ENCODE measurements at regions not wholly inside any gene's neighbourhood (a gene's known extent, or its start where the extent isn't known, plus 50 kb on each side); places are given as distances from the start of the nearest gene placed in this dataset.

DNA sequence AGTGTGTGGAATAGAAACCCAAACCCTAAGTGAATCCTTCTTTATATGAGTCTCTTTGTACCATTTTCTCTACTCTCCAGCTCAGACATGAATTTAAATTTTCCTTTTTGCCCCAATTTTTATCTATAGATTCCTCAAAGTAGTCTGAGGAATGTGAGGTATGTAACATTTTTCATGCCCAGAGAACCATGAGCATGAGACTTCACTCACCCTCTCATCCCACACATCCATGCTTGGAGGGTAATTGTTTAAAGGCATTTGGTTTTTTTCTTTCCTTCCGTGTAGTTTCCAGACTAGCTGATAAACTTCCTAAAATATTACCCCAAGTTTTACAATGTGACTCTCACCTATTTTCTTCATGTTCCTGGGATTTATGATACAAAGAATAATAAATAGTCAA, 2056.8 kb upstream of the CELF4 start:
- TF ChIP-seq, protein P1, sequence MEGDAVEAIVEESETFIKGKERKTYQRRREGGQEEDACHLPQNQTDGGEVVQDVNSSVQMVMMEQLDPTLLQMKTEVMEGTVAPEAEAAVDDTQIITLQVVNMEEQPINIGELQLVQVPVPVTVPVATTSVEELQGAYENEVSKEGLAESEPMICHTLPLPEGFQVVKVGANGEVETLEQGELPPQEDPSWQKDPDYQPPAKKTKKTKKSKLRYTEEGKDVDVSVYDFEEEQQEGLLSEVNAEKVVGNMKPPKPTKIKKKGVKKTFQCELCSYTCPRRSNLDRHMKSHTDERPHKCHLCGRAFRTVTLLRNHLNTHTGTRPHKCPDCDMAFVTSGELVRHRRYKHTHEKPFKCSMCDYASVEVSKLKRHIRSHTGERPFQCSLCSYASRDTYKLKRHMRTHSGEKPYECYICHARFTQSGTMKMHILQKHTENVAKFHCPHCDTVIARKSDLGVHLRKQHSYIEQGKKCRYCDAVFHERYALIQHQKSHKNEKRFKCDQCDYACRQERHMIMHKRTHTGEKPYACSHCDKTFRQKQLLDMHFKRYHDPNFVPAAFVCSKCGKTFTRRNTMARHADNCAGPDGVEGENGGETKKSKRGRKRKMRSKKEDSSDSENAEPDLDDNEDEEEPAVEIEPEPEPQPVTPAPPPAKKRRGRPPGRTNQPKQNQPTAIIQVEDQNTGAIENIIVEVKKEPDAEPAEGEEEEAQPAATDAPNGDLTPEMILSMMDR (IDR thresholded peaks at IDR 0.05; ENCODE audit: insufficient read depth, low read length, poor library complexity, severe bottlenecking), result no peak
- TF ChIP-seq EZH2phosphoT487 (conservative IDR thresholded peaks at IDR 0.05; ENCODE audit: low read length), result no peak

All from SU-DHL-6 (cell line).